Loucy (cell line): ENCODE measurements at regions not wholly inside any gene's neighbourhood (a gene's known extent, or its start where the extent isn't known, plus 50 kb on each side); places are given as distances from the start of the nearest gene placed in this dataset.

Experiments used
- H2AFZ ChIP-seq: fragments of 200-600 bp; sonication (generic); 2 replicates; pipeline ENCODE4 v1.6.0; 2016; ENCODE audit warnings: antibody characterized with exemption, mild to moderate bottlenecking, low read length, moderate library complexity
- H3F3A ChIP-seq: fragments of 200-600 bp; 2 replicates; pipeline ENCODE4 v1.6.0; 2016; ENCODE audit warnings: antibody characterized with exemption, low read depth, mild to moderate bottlenecking
- H3K27me3 ChIP-seq: fragments of 200-600 bp; sonication (generic); 2 replicates; pipeline ENCODE4 v1.6.1; 2014; ENCODE audit warnings: low read length, mild to moderate bottlenecking; ENCODE audit not compliant: insufficient read depth, poor library complexity, severe bottlenecking
- H3K36me3 ChIP-seq: fragments of 200-600 bp; sonication (generic); 2 replicates; pipeline ENCODE4 v1.6.1; 2016; ENCODE audit warnings: low read length; ENCODE audit not compliant: insufficient read depth
- H3K4me1 ChIP-seq: fragments of 200-600 bp; sonication (generic); 2 replicates; pipeline ENCODE4 v1.5.1; 2014; ENCODE audit warnings: low read length, mild to moderate bottlenecking; ENCODE audit not compliant: insufficient read depth, poor library complexity, severe bottlenecking
- H3K4me2 ChIP-seq: fragments of 200-600 bp; sonication (generic); 2 replicates; pipeline ENCODE4 v1.6.0; 2014; ENCODE audit warnings: antibody characterized with exemption, low read length, low read depth, mild to moderate bottlenecking; ENCODE audit not compliant: poor library complexity, severe bottlenecking
- H3K4me3 ChIP-seq: fragments of 200-600 bp; sonication (generic); 2 replicates; pipeline ENCODE4 v1.5.1; 2014; ENCODE audit warnings: low read length, mild to moderate bottlenecking, mixed read lengths; ENCODE audit not compliant: poor library complexity, severe bottlenecking
- H3K79me2 ChIP-seq: fragments of 200-600 bp; sonication (generic); 2 replicates; pipeline ENCODE4 v1.6.1; 2014; ENCODE audit warnings: low read length; ENCODE audit not compliant: insufficient read depth
- H3K9ac ChIP-seq: fragments of 200-600 bp; sonication (generic); 2 replicates; pipeline ENCODE4 v1.6.0; 2014; ENCODE audit warnings: mild to moderate bottlenecking, low read depth, low read length, moderate library complexity; ENCODE audit not compliant: poor library complexity, severe bottlenecking
- H3K9me2 ChIP-seq: fragments of 200-600 bp; sonication (generic); replicated peaks from 2 replicates; pipeline ENCODE4 v1.6.1; 2016; ENCODE audit warnings: low read depth, low read length, mixed read lengths
- H3K9me3 ChIP-seq: fragments of 200-600 bp; sonication (generic); 2 replicates; pipeline ENCODE4 v1.6.1; 2014; ENCODE audit warnings: mild to moderate bottlenecking, antibody characterized with exemption, low read length, low read depth; ENCODE audit not compliant: insufficient read depth
- H4K20me1 ChIP-seq: fragments of 200-600 bp; sonication (generic); 2 replicates; pipeline ENCODE4 v1.6.0; 2014; ENCODE audit warnings: antibody characterized with exemption, low read length, mild to moderate bottlenecking; ENCODE audit not compliant: insufficient read depth, poor library complexity, severe bottlenecking
- CTCF ChIP-seq: fragments of 200-600 bp; sonication (generic); conservative IDR thresholded peaks from 2 replicates; pipeline ENCODE4 v1.5.1; 2014; ENCODE audit warnings: mild to moderate bottlenecking, antibody characterized with exemption, low read length
- EZH2phosphoT487 ChIP-seq: fragments of 200-600 bp; IDR thresholded peaks from 2 replicates; pipeline ENCODE4 v1.6.1; 2018; ENCODE audit warnings: antibody characterized with exemption, mild to moderate bottlenecking, moderate library complexity, borderline replicate concordance

GRCh38 chr3:117691526-117691925 is 981.9 kb downstream of the TUSC7 start:
- TF ChIP-seq EZH2phosphoT487, result no peak
- no peak for TF ChIP-seq CTCF
- no peak overlapping the region for H3K4me2 ChIP-seq
- no peaks in the 10 kb centered on the region for H3K9me2 ChIP-seq

GRCh38 chr3:117692416-117692995 is 982.9 kb downstream of the TUSC7 start:
- Histone ChIP-seq H2AFZ (no peak overlapping the region), H3K36me3 (no peaks in the 10 kb centered on the region), H4K20me1 (no peaks in the 10 kb centered on the region), H3K27me3 (no peaks in the 10 kb centered on the region), H3K4me1 (no peaks in the 10 kb centered on the region), H3K4me2 (no peak overlapping the region), H3K4me3 (no peak overlapping the region), H3K9me3 (no peaks in the 10 kb centered on the region), H3F3A (no peaks in the 10 kb centered on the region), H3K9me2 (no peaks in the 10 kb centered on the region), H3K79me2 (no peaks in the 10 kb centered on the region), H3K9ac (no peak overlapping the region)
- TF ChIP-seq EZH2phosphoT487 (no peak), CTCF (no peak)

More at GRCh38 chr3:117691526-117691925, 981.9 kb downstream of the TUSC7 start:
- Histone ChIP-seq H3K27me3 (no peaks in the 10 kb centered on the region), H3F3A (no peaks in the 10 kb centered on the region), H3K36me3 (no peaks in the 10 kb centered on the region), H3K4me1 (no peaks in the 10 kb centered on the region), H3K9me3 (no peaks in the 10 kb centered on the region), H3K9ac (no peak overlapping the region), H4K20me1 (no peaks in the 10 kb centered on the region), H2AFZ (no peak overlapping the region), H3K79me2 (no peaks in the 10 kb centered on the region), H3K4me3 (no peak overlapping the region)

- no peaks in the 10 kb centered on the region for H3K27me3 ChIP-seq
These were observed 985.7 kb downstream of the TUSC7 start for GRCh38 chr3:117695321-117695720.

More at GRCh38 chr3:117695321-117695720, 985.7 kb downstream of the TUSC7 start:
- no peak for TF ChIP-seq CTCF
- no peak for TF ChIP-seq EZH2phosphoT487
- H2AFZ ChIP-seq, result no peak overlapping the region
- H3K79me2 ChIP-seq, result no peaks in the 10 kb centered on the region
- H3K9me2 ChIP-seq, result no peaks in the 10 kb centered on the region
- H3F3A ChIP-seq, result no peaks in the 10 kb centered on the region
- no peak overlapping the region for H3K4me3 ChIP-seq
- no peaks in the 10 kb centered on the region for H3K9me3 ChIP-seq
- no peaks in the 10 kb centered on the region for H4K20me1 ChIP-seq
- no peak overlapping the region for H3K4me2 ChIP-seq
- H3K9ac ChIP-seq, result no peak overlapping the region
- H3K4me1 ChIP-seq, result no peaks in the 10 kb centered on the region
- H3K36me3 ChIP-seq, result no peaks in the 10 kb centered on the region
